GM18909 (cell line): ENCODE measurements at regions not wholly inside any gene's neighbourhood (a gene's known extent, or its start where the extent isn't known, plus 50 kb on each side); places are given as distances from the start of the nearest gene placed in this dataset.

Source experiments
- ATAC-seq: cut with Tn5 transposase; IDR thresholded peaks from one replicate; pipeline ENCODE4 v1.9.1; 2021; ENCODE audit warnings: mild to moderate bottlenecking; ENCODE audit not compliant: unreplicated experiment, poor library complexity

GRCh38 chr12:30111719-30112118, 328.0 kb upstream of the TMTC1 start:
- no peak for ATAC-seq

- no peak for ATAC-seq
Measured at GRCh38 chr12:30110958-30111586, 327.3 kb upstream of the TMTC1 start.

GRCh38 chr12:30110498-30110897, 326.8 kb upstream of the TMTC1 start:
- no peak for ATAC-seq

- ATAC-seq: no peak
Measured at GRCh38 chr12:30108666-30109065, 324.9 kb upstream of the TMTC1 start.

- ATAC-seq: no peak
Measured at GRCh38 chr12:30106204-30106965, 322.6 kb upstream of the TMTC1 start.

- no peak for ATAC-seq
Measured at GRCh38 chr12:30105505-30105904, 321.8 kb upstream of the TMTC1 start.

- ATAC-seq: no peak
Measured at GRCh38 chr12:30104971-30105370, 321.2 kb upstream of the TMTC1 start.

- ATAC-seq: no peak
Measured at GRCh38 chr12:30100741-30101140, 317.0 kb upstream of the TMTC1 start.

GRCh38 chr12:30098677-30099076, 314.9 kb upstream of the TMTC1 start:
- no peak for ATAC-seq

- no peak for ATAC-seq
Measured at GRCh38 chr12:30095511-30095910, 311.8 kb upstream of the TMTC1 start.

- no peak for ATAC-seq
Measured at GRCh38 chr12:30092983-30093617, 309.4 kb upstream of the TMTC1 start.

- no peak for ATAC-seq
Measured at GRCh38 chr12:30090258-30090657, 306.5 kb upstream of the TMTC1 start.

- no peak for ATAC-seq
Measured at GRCh38 chr12:30088259-30088995, 304.7 kb upstream of the TMTC1 start.

GRCh38 chr12:30082381-30082780, 298.6 kb upstream of the TMTC1 start:
- no peak for ATAC-seq

GRCh38 chr12:30074916-30075315, 291.2 kb upstream of the TMTC1 start:
- ATAC-seq: no peak

- no peak for ATAC-seq
Measured at GRCh38 chr12:30072824-30073223, 289.1 kb upstream of the TMTC1 start.

GRCh38 chr12:30067146-30067545, 283.4 kb upstream of the TMTC1 start:
- no peak for ATAC-seq

- ATAC-seq: no peak
Measured at GRCh38 chr12:30064906-30065305, 281.2 kb upstream of the TMTC1 start.

GRCh38 chr12:30063435-30063945, 279.7 kb upstream of the TMTC1 start:
- no peak for ATAC-seq

GRCh38 chr12:30048371-30048770, 264.6 kb upstream of the TMTC1 start:
- no peak for ATAC-seq
